ENCODE measurements at regions not wholly inside any gene's neighbourhood (a gene's known extent, or its start where the extent isn't known, plus 50 kb on each side); places are given as distances from the start of the nearest gene placed in this dataset.
A peak's percentile ranks its signal among the peaks of the same experiment; 100 is the strongest.

DNA sequence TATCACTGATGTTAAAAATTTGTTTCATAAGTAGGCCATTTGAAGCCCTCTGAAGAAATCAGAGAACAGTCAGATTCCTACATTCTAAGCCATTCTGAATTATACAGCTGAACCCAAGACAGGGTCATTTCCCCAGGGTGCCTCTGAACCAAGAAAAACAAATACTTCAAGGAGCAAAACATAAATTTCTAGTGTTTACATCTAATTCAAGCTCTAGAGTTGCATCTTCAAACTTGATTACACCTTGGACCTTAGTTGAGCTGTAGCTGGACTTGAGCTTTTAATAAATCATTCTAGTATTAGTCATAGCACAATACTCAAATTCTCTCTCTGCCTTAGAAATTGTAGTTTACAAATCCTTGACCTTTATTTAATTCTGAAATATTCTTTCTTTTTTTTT, 87.6 kb upstream of the IL15 start:
- Histone ChIP-seq H4K20me1 (ENCODE audit: insufficient read depth, low read length) (no peaks in the 10 kb centered on the region), H3K4me2 (ENCODE audit: low read length) (no peak overlapping the region), H3K4me3 (ENCODE audit: insufficient read depth, low read depth, low read length) (no peak overlapping the region), H3K4me1 (ENCODE audit: insufficient read depth, low read length) (no peaks in the 10 kb centered on the region), H2AFZ (ENCODE audit: low read depth, low read length) (no peak overlapping the region), H3K79me2 (ENCODE audit: insufficient read depth, low read length) (no peaks in the 10 kb centered on the region), H3K9me3 (ENCODE audit: insufficient read depth, low read depth, low read length) (no peaks in the 10 kb centered on the region), H3K9ac (ENCODE audit: low read length) (no peak overlapping the region), H3K36me3 (ENCODE audit: insufficient read depth, low read length) (no peaks in the 10 kb centered on the region), H3K27ac (ENCODE audit: low read depth, low read length) (no peak overlapping the region), H3K27me3 (ENCODE audit: insufficient read depth, low read length) (no peaks in the 10 kb centered on the region)
- no peak for FAIRE-seq
- Mint-ChIP-seq H3K27me3 (ENCODE audit: low read depth, unreplicated experiment) (no peaks in the 10 kb centered on the region), H3K4me1 (ENCODE audit: low read depth, unreplicated experiment) (no peaks in the 10 kb centered on the region), H3K9me3 (ENCODE audit: unreplicated experiment) (no peaks in the 10 kb centered on the region), H3K27ac (ENCODE audit: unreplicated experiment) (no peak overlapping the region), H3K4me3 (ENCODE audit: unreplicated experiment) (no peak overlapping the region), H3K36me3 (ENCODE audit: low read depth, unreplicated experiment) (peaks cover 1% of the 10 kb centered on the region)
- no peak for TF ChIP-seq EZH2 (IDR thresholded peaks at IDR 0.05; ENCODE audit: insufficient read depth, low read length)
- TF ChIP-seq, protein P1, sequence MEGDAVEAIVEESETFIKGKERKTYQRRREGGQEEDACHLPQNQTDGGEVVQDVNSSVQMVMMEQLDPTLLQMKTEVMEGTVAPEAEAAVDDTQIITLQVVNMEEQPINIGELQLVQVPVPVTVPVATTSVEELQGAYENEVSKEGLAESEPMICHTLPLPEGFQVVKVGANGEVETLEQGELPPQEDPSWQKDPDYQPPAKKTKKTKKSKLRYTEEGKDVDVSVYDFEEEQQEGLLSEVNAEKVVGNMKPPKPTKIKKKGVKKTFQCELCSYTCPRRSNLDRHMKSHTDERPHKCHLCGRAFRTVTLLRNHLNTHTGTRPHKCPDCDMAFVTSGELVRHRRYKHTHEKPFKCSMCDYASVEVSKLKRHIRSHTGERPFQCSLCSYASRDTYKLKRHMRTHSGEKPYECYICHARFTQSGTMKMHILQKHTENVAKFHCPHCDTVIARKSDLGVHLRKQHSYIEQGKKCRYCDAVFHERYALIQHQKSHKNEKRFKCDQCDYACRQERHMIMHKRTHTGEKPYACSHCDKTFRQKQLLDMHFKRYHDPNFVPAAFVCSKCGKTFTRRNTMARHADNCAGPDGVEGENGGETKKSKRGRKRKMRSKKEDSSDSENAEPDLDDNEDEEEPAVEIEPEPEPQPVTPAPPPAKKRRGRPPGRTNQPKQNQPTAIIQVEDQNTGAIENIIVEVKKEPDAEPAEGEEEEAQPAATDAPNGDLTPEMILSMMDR (IDR thresholded peaks at IDR 0.05; ENCODE audit: insufficient read depth, low read depth, low read length), result no peak
- peak; percentile 26 for DNase-seq (ENCODE audit: low read depth)

DNA sequence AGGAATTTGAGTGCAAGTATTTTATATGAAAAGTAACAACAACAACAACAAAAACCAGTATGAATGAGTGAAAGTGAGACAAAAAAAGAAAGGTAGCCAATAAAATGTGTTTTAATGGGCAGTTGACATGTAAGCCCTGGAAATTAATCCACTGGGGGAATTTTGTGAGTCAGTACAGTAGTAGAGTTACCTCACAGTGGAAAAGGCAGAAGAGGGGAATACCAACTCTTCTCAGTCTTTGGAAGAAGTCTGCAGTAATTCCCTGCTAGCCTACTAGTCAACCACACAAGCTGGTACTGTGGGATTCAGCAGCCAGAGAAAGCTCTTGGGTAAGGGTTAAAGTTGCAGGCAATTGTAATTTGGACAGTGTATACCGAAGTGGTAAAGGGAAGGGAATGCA, 76.3 kb upstream of the IL15 start:
- no peaks in the 10 kb centered on the region for H3K4me1 Mint-ChIP-seq (ENCODE audit: low read depth, unreplicated experiment)
- H3K9me3 ChIP-seq (ENCODE audit: insufficient read depth, low read depth, low read length), result no peaks in the 10 kb centered on the region
- no peak overlapping the region for H3K9ac ChIP-seq (ENCODE audit: low read length)
- no peaks in the 10 kb centered on the region for H3K9me3 Mint-ChIP-seq (ENCODE audit: unreplicated experiment)
- no peaks in the 10 kb centered on the region for H4K20me1 ChIP-seq (ENCODE audit: insufficient read depth, low read length)
- no peaks in the 10 kb centered on the region for H3K79me2 ChIP-seq (ENCODE audit: insufficient read depth, low read length)
- no peaks in the 10 kb centered on the region for H3K36me3 Mint-ChIP-seq (ENCODE audit: low read depth, unreplicated experiment)
- TF ChIP-seq, protein P1 (IDR thresholded peaks at IDR 0.05; ENCODE audit: insufficient read depth, low read depth, low read length), result no peak
- TF ChIP-seq EZH2 (IDR thresholded peaks at IDR 0.05; ENCODE audit: insufficient read depth, low read length), result no peak
- no peak overlapping the region for H2AFZ ChIP-seq (ENCODE audit: low read depth, low read length)
- H3K36me3 ChIP-seq (ENCODE audit: insufficient read depth, low read length), result no peaks in the 10 kb centered on the region
- no peak overlapping the region for H3K27ac ChIP-seq (ENCODE audit: low read depth, low read length)
- no peaks in the 10 kb centered on the region for H3K27me3 ChIP-seq (ENCODE audit: insufficient read depth, low read length)
- H3K4me3 Mint-ChIP-seq (ENCODE audit: unreplicated experiment), result no peak overlapping the region
- H3K4me3 ChIP-seq (ENCODE audit: insufficient read depth, low read depth, low read length), result no peak overlapping the region
- no peak for FAIRE-seq
- H3K27ac Mint-ChIP-seq (ENCODE audit: unreplicated experiment), result no peak overlapping the region
- no peaks in the 10 kb centered on the region for H3K4me1 ChIP-seq (ENCODE audit: insufficient read depth, low read length)
- no peaks in the 10 kb centered on the region for H3K27me3 Mint-ChIP-seq (ENCODE audit: low read depth, unreplicated experiment)
- no peak for DNase-seq (ENCODE audit: low read depth)
- H3K4me2 ChIP-seq (ENCODE audit: low read length), result no peak overlapping the region

DNA sequence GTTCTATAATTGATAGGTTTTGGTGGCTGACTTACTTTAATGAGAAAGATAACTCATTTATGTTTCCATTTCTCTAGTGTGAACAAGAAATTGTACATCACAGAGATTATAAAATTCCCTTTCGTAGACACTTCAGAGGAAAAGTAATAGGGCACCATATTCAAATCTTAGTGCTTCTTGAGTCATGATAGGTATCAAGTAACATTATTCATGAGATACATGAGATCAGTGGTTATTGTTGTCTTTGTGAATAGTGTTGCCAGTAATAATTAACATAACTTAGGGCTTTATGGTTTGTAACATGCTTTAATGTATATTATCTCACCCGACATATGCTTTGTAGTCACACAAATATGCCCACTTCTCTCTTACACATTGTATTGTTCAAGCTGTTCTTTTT, 73.7 kb upstream of the IL15 start:
- Histone ChIP-seq H3K9ac (ENCODE audit: low read length) (no peak overlapping the region), H3K27me3 (ENCODE audit: insufficient read depth, low read length) (no peaks in the 10 kb centered on the region), H3K27ac (ENCODE audit: low read depth, low read length) (no peak overlapping the region), H2AFZ (ENCODE audit: low read depth, low read length) (no peak overlapping the region), H3K4me3 (ENCODE audit: insufficient read depth, low read depth, low read length) (no peak overlapping the region), H3K36me3 (ENCODE audit: insufficient read depth, low read length) (no peaks in the 10 kb centered on the region), H3K4me2 (ENCODE audit: low read length) (no peak overlapping the region), H4K20me1 (ENCODE audit: insufficient read depth, low read length) (no peaks in the 10 kb centered on the region), H3K79me2 (ENCODE audit: insufficient read depth, low read length) (no peaks in the 10 kb centered on the region), H3K9me3 (ENCODE audit: insufficient read depth, low read depth, low read length) (no peaks in the 10 kb centered on the region), H3K4me1 (ENCODE audit: insufficient read depth, low read length) (no peaks in the 10 kb centered on the region)
- H3K36me3 Mint-ChIP-seq (ENCODE audit: low read depth, unreplicated experiment), result no peaks in the 10 kb centered on the region
- no peak for DNase-seq (ENCODE audit: low read depth)
- H3K4me3 Mint-ChIP-seq (ENCODE audit: unreplicated experiment), result no peak overlapping the region
- FAIRE-seq, result no peak
- no peaks in the 10 kb centered on the region for H3K27me3 Mint-ChIP-seq (ENCODE audit: low read depth, unreplicated experiment)
- TF ChIP-seq, protein P1 (IDR thresholded peaks at IDR 0.05; ENCODE audit: insufficient read depth, low read depth, low read length), result no peak
- TF ChIP-seq EZH2 (IDR thresholded peaks at IDR 0.05; ENCODE audit: insufficient read depth, low read length), result no peak
- no peak overlapping the region for H3K27ac Mint-ChIP-seq (ENCODE audit: unreplicated experiment)
- no peaks in the 10 kb centered on the region for H3K4me1 Mint-ChIP-seq (ENCODE audit: low read depth, unreplicated experiment)
- H3K9me3 Mint-ChIP-seq (ENCODE audit: unreplicated experiment), result no peaks in the 10 kb centered on the region
